Cardiac muscle cell (in vitro differentiated cells and primary cell): ENCODE measurements at regions not wholly inside any gene's neighbourhood (a gene's known extent, or its start where the extent isn't known, plus 50 kb on each side); places are given as distances from the start of the nearest gene placed in this dataset.

Experiments
- DNase-seq, 2 donors: peaks; one replicate each; pipeline versions ENCODE4 v3.0.0 to v3.0.0-alpha.2; 2010 to 2017; ENCODE audit warnings: low read depth in 1 of 2, low spot score in 1 of 2
- H3K27ac ChIP-seq: fragments of 200-600 bp; sonication (generic); 2 replicates; pipeline ENCODE4 v1.5.1; 2016
- H3K27me3 ChIP-seq: fragments of 200-600 bp; sonication (generic); 2 replicates; pipeline ENCODE4 v1.6.0; 2016; ENCODE audit warnings: control low read depth
- H3K36me3 ChIP-seq: fragments of 200-600 bp; sonication (generic); 2 replicates; pipeline ENCODE4 v1.5.1; 2016; ENCODE audit warnings: control low read depth
- H3K4me1 ChIP-seq: fragments of 200-600 bp; sonication (generic); 2 replicates; pipeline ENCODE4 v1.8.1; 2017; ENCODE audit warnings: low read depth, mild to moderate bottlenecking, mixed run types
- H3K4me3 ChIP-seq: fragments of 200-600 bp; sonication (generic); 2 replicates; pipeline ENCODE4 v1.5.1; 2016; ENCODE audit warnings: mild to moderate bottlenecking
- H3K9me3 ChIP-seq: fragments of 200-600 bp; sonication (generic); 2 replicates; pipeline ENCODE4 v1.5.1; 2017; ENCODE audit warnings: low read depth, mild to moderate bottlenecking, control low read depth
- TF ChIP-seq, protein P1 (sequence below): IDR thresholded peaks from 2 replicates; pipeline ENCODE4 v1.5.1; 2012; ENCODE audit warnings: low read depth, mild to moderate bottlenecking, low read length

DNA sequence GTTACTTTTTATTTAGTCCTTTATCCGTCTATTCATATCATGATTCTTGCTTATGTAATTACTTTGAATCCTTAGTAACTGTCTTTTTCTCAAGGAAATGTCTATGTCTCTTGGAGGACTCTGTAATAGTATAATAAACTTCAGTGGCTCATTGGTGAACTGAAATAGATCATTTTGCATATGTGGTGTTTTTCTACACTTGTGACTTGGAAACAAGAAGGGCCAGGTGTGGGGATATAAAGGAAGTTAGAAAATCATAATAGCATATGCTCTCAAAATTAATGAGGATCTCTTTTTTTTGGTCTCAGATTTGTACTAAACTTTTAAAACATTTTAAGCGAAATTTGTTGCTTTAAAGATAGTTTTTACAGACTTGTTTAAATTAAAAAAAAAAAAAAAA lies 453.0 kb upstream of the CDH20 start:
- H3K36me3 ChIP-seq: no peaks in the 10 kb centered on the region
- TF ChIP-seq, protein P1, sequence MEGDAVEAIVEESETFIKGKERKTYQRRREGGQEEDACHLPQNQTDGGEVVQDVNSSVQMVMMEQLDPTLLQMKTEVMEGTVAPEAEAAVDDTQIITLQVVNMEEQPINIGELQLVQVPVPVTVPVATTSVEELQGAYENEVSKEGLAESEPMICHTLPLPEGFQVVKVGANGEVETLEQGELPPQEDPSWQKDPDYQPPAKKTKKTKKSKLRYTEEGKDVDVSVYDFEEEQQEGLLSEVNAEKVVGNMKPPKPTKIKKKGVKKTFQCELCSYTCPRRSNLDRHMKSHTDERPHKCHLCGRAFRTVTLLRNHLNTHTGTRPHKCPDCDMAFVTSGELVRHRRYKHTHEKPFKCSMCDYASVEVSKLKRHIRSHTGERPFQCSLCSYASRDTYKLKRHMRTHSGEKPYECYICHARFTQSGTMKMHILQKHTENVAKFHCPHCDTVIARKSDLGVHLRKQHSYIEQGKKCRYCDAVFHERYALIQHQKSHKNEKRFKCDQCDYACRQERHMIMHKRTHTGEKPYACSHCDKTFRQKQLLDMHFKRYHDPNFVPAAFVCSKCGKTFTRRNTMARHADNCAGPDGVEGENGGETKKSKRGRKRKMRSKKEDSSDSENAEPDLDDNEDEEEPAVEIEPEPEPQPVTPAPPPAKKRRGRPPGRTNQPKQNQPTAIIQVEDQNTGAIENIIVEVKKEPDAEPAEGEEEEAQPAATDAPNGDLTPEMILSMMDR: no peak

DNA sequence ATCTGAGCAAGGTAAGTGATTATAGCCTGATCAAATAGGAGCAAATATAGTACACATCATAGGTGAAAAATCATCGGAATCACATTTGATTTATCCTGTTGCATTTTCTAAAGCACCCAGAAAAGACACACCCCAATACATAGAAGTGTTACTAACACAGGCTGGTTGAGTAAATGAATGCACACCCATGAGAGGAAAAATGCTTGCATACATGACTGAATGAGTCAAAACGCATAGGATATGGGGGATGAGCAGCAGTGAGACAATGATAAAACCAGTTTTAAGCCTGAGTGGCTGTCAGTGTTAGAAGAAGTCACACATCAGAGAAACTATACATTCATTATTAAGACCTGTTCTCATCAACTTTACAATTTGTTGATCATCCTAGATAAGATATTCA lies 449.6 kb upstream of the CDH20 start:
- H3K4me1 ChIP-seq: no peaks in the 10 kb centered on the region
- no peak overlapping the region for H3K4me3 ChIP-seq
- no peak for DNase-seq
- TF ChIP-seq, protein P1: no peak
- no peaks in the 10 kb centered on the region for H3K9me3 ChIP-seq
- H3K36me3 ChIP-seq: no peaks in the 10 kb centered on the region
- H3K27me3 ChIP-seq: no peaks in the 10 kb centered on the region
- no peak overlapping the region for H3K27ac ChIP-seq

More for the DNA sequence above, 453.0 kb upstream of the CDH20 start:
- no peaks in the 10 kb centered on the region for H3K9me3 ChIP-seq
- H3K4me3 ChIP-seq: no peak overlapping the region
- no peak overlapping the region for H3K27ac ChIP-seq
- no peak for DNase-seq
- H3K27me3 ChIP-seq: no peaks in the 10 kb centered on the region
- H3K4me1 ChIP-seq: no peaks in the 10 kb centered on the region

DNA sequence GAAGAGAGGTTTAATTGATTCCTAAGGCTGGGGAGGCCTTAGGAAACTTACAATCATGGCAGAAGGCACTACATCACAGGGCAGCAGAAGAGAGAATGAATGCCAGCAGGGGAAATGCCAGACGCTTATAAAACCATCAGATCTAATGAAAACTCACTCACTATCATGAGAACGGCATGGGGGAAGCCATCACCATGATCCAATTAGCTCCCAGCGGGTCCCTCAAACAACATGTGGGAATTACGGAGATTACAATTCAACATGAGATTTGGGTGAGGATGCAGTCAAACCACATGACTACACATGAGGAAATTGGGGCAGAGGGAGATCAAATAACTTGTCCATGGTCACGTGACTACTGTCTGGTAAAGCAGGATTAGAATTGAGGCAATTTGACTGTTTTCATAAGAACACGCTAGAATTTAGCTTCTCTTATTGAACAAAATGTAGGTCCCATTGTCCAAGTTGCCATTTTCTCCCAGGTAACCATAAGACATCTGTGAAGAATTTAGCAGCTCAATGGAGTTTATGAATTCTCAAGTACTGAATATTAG lies 445.1 kb upstream of the CDH20 start:
- no peak for DNase-seq
- TF ChIP-seq, protein P1: no peak
- Histone ChIP-seq H3K4me1 (no peaks in the 10 kb centered on the region), H3K27ac (no peak overlapping the region), H3K4me3 (no peak overlapping the region), H3K36me3 (no peaks in the 10 kb centered on the region), H3K27me3 (no peaks in the 10 kb centered on the region), H3K9me3 (no peaks in the 10 kb centered on the region)

GRCh38 chr18:60889442-60889841 lies 443.8 kb upstream of the CDH20 start:
- no peaks in the 10 kb centered on the region for H3K36me3 ChIP-seq
- no peaks in the 10 kb centered on the region for H3K9me3 ChIP-seq
- DNase-seq: no peak
- no peak overlapping the region for H3K27ac ChIP-seq
- H3K27me3 ChIP-seq: no peaks in the 10 kb centered on the region
- TF ChIP-seq, protein P1: no peak
- H3K4me3 ChIP-seq: no peak overlapping the region
- H3K4me1 ChIP-seq: no peaks in the 10 kb centered on the region

GRCh38 chr18:60891936-60892335 lies 441.3 kb upstream of the CDH20 start:
- Histone ChIP-seq H3K27me3 (no peaks in the 10 kb centered on the region), H3K4me3 (no peak overlapping the region), H3K36me3 (no peaks in the 10 kb centered on the region), H3K27ac (no peak overlapping the region), H3K4me1 (no peaks in the 10 kb centered on the region), H3K9me3 (no peaks in the 10 kb centered on the region)
- DNase-seq: no peak
- TF ChIP-seq, protein P1: no peak

DNA sequence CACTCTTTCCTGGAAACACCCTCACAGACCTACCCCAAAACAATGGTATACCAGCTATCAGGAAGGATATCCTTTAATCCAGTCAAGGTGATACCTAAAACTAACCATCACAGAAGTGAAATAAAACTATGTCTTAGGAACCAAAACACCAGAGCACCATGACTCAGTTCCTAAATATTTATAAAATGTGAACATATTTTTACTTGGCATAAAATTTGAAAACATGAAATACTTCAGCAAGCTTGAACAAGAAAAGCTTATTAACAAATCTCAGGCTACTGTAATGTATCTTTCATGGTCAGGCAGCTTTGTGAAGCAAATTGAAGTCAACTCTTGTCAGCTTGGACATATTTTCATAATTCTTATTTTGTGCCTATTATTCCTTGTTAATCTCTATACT lies 440.8 kb upstream of the CDH20 start:
- TF ChIP-seq, protein P1: no peak
- peak in 1 of 2 donors; percentile 41 for DNase-seq
- Histone ChIP-seq H3K4me1 (no peaks in the 10 kb centered on the region), H3K4me3 (no peak overlapping the region), H3K27ac (no peak overlapping the region), H3K36me3 (no peaks in the 10 kb centered on the region), H3K27me3 (no peaks in the 10 kb centered on the region), H3K9me3 (no peaks in the 10 kb centered on the region)
